DMS114 treated with DMSO at 0.1 percent for 48 hours (cell line): ENCODE measurements at regions not wholly inside any gene's neighbourhood (a gene's known extent, or its start where the extent isn't known, plus 50 kb on each side); places are given as distances from the start of the nearest gene placed in this dataset.

Experiments
- DNase-seq: peaks from one replicate; lab custom pipeline; 2025; ENCODE audit not compliant: unreplicated experiment; lab: John Stamatoyannopoulos, UW

- no peak for DNase-seq
These were observed 199.3 kb downstream of the PCDH18 start for GRCh38 chr4:137333031-137333430.

GRCh38 chr4:137312257-137312656 is 220.0 kb downstream of the PCDH18 start:
- DNase-seq: no peak

- no peak for DNase-seq
These were observed 221.5 kb downstream of the PCDH18 start for GRCh38 chr4:137310593-137311490.

GRCh38 chr4:137310166-137310565 is 222.1 kb downstream of the PCDH18 start:
- DNase-seq: no peak

- DNase-seq: no peak
These were observed 222.9 kb downstream of the PCDH18 start for GRCh38 chr4:137309424-137309823.

GRCh38 chr4:137307806-137308205 is 224.5 kb downstream of the PCDH18 start:
- no peak for DNase-seq

GRCh38 chr4:137300776-137301175 is 231.5 kb downstream of the PCDH18 start:
- no peak for DNase-seq

- no peak for DNase-seq
These were observed 233.0 kb downstream of the PCDH18 start for GRCh38 chr4:137299281-137299680.

GRCh38 chr4:137293281-137293680 is 239.0 kb downstream of the PCDH18 start:
- DNase-seq: no peak

- DNase-seq: no peak
These were observed 248.6 kb downstream of the PCDH18 start for GRCh38 chr4:137283737-137284136.

GRCh38 chr4:137278431-137278830 is 253.9 kb downstream of the PCDH18 start:
- DNase-seq: no peak

GRCh38 chr4:137274404-137274803 is 257.9 kb downstream of the PCDH18 start:
- DNase-seq: no peak

- DNase-seq: no peak
These were observed 265.3 kb downstream of the PCDH18 start for GRCh38 chr4:137267024-137267423.

GRCh38 chr4:137266511-137266910 is 265.8 kb downstream of the PCDH18 start:
- no peak for DNase-seq

- DNase-seq: no peak
These were observed 269.1 kb downstream of the PCDH18 start for GRCh38 chr4:137263206-137263605.

GRCh38 chr4:137253949-137254348 is 278.3 kb downstream of the PCDH18 start:
- no peak for DNase-seq

GRCh38 chr4:137249112-137249511 is 283.2 kb downstream of the PCDH18 start:
- no peak for DNase-seq

GRCh38 chr4:137238456-137239162 is 293.7 kb downstream of the PCDH18 start:
- DNase-seq: no peak

- DNase-seq: no peak
These were observed 305.4 kb downstream of the PCDH18 start for GRCh38 chr4:137226900-137227299.

- no peak for DNase-seq
These were observed 306.1 kb downstream of the PCDH18 start for GRCh38 chr4:137226221-137226620.

- no peak for DNase-seq
These were observed 318.7 kb downstream of the PCDH18 start for GRCh38 chr4:137213372-137214173.
